ENCODE measurements at regions not wholly inside any gene's neighbourhood (a gene's known extent, or its start where the extent isn't known, plus 50 kb on each side); places are given as distances from the start of the nearest gene placed in this dataset.

GRCh38 chr5:173493040-173493439 is 123.4 kb downstream of the BOD1 start:
- TF ChIP-seq CTCF (IDR thresholded peaks at IDR 0.05) (no peak), POLR2A (IDR thresholded peaks at IDR 0.05) (no peak)

All from lower leg skin (tissue), 3 donors.